ENCODE measurements at regions not wholly inside any gene's neighbourhood (a gene's known extent, or its start where the extent isn't known, plus 50 kb on each side); places are given as distances from the start of the nearest gene placed in this dataset.
"Not testable (repeated sequence)": the region's sequence is repeated elsewhere in the genome, so short reads cannot be mapped to it uniquely, and the experiment has no call there.

DNA sequence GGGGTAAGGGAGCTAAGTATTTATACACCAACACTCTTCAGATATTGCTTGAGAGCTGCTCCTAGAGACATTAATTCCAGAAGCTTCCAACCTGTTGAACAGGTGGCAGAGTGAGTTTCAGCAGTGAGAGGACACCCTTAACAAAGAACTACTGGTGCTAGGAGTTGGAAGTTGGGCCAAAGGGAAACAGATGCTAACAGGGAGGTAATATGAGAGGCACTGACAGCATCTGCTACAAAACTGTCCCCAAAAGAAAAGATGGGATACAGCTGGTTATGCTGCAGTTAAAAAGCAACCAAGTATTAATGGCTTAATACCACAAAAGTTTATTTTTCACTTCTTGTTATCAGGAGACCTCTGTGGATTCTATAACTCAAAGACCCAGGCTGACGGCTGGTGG, 104.5 kb upstream of the SATB1 start:
- Histone ChIP-seq H3K36me3 (ENCODE audit: insufficient read depth, low read length) (no peaks in the 10 kb centered on the region), H3K9ac (ENCODE audit: low read depth, low read length) (no peak overlapping the region), H3K4me3 (ENCODE audit: low read length) (no peak overlapping the region), H3K4me2 (ENCODE audit: low read length) (no peak overlapping the region), H3K9me3 (replicated peaks; ENCODE audit: low read length) (no peaks in the 10 kb centered on the region), H3K27me3 (ENCODE audit: control insufficient read depth, insufficient read depth, low read length) (no peaks in the 10 kb centered on the region), H3K4me1 (ENCODE audit: control insufficient read depth, insufficient read depth, low read length) (no peaks in the 10 kb centered on the region)

DNA sequence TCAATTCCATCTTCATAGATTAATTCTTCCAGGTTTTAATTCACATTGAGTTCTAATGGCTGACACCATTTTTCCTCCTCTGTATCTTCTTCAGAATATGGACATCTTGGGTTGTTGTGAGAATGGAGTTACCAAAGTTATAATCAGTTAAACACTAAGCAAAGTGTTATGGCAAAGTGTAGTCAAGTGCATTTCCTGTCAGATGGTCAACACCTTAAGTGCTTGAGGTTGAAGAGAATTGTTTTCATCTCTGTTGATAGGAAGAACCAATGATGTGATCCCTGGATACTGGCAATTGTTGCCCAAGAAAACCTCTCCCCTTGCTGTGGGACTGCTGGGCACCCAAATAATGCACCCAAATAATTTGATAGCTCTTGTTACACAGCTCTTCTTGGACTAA, 102.6 kb upstream of the SATB1 start:
- Histone ChIP-seq H3K4me3 (ENCODE audit: low read length) (no peak overlapping the region), H3K4me2 (ENCODE audit: low read length) (no peak overlapping the region), H3K36me3 (ENCODE audit: insufficient read depth, low read length) (no peaks in the 10 kb centered on the region), H3K9me3 (replicated peaks; ENCODE audit: low read length) (no peaks in the 10 kb centered on the region), H3K4me1 (ENCODE audit: control insufficient read depth, insufficient read depth, low read length) (no peaks in the 10 kb centered on the region), H3K9ac (ENCODE audit: low read depth, low read length) (no peak overlapping the region), H3K27me3 (ENCODE audit: control insufficient read depth, insufficient read depth, low read length) (no peaks in the 10 kb centered on the region)

DNA sequence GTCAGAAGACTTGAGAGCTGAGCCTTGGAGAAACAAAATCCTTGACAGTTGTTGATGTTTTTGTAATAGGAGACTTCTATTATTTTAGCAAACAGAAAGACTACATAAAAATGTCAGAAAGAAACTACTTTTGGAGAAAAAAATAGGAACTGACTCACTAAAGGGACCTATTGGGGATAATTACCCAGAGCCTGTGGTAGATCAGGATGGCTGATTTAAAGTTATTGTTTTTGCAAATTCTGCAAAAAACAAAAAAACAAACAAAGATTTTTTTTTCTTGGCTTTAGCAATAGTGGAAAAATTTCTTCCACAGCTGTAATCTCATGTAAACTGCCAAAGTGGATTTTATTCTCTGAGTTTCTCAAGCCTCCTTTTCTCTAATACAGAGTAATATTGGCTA, 101.5 kb upstream of the SATB1 start:
- H3K4me1 ChIP-seq (ENCODE audit: control insufficient read depth, insufficient read depth, low read length) = no peaks in the 10 kb centered on the region
- H3K4me3 ChIP-seq (ENCODE audit: low read length) = no peak overlapping the region
- no peak overlapping the region for H3K9ac ChIP-seq (ENCODE audit: low read depth, low read length)

GRCh38 chr3:18516170-18516569, 91.0 kb upstream of the SATB1 start:
- not testable (repeated sequence) for H3K4me2 ChIP-seq (ENCODE audit: low read length); H3K9ac ChIP-seq (ENCODE audit: low read depth, low read length); H3K27me3 ChIP-seq (ENCODE audit: control insufficient read depth, insufficient read depth, low read length); H3K4me3 ChIP-seq (ENCODE audit: low read length); H3K36me3 ChIP-seq (ENCODE audit: insufficient read depth, low read length); H3K9me3 ChIP-seq (replicated peaks; ENCODE audit: low read length); H3K4me1 ChIP-seq (ENCODE audit: control insufficient read depth, insufficient read depth, low read length)

More for the DNA sequence above, 101.5 kb upstream of the SATB1 start:
- H3K27me3 ChIP-seq (ENCODE audit: control insufficient read depth, insufficient read depth, low read length) = no peaks in the 10 kb centered on the region
- no peaks in the 10 kb centered on the region for H3K9me3 ChIP-seq (replicated peaks; ENCODE audit: low read length)
- no peaks in the 10 kb centered on the region for H3K36me3 ChIP-seq (ENCODE audit: insufficient read depth, low read length)
- no peak overlapping the region for H3K4me2 ChIP-seq (ENCODE audit: low read length)

GRCh38 chr3:18513091-18513490, 88.0 kb upstream of the SATB1 start:
- no peaks in the 10 kb centered on the region for H3K36me3 ChIP-seq (ENCODE audit: insufficient read depth, low read length)
- H3K4me2 ChIP-seq (ENCODE audit: low read length) = no peak overlapping the region
- no peaks in the 10 kb centered on the region for H3K27me3 ChIP-seq (ENCODE audit: control insufficient read depth, insufficient read depth, low read length)
- no peaks in the 10 kb centered on the region for H3K4me1 ChIP-seq (ENCODE audit: control insufficient read depth, insufficient read depth, low read length)
- no peak overlapping the region for H3K9ac ChIP-seq (ENCODE audit: low read depth, low read length)
- no peak overlapping the region for H3K4me3 ChIP-seq (ENCODE audit: low read length)
- no peaks in the 10 kb centered on the region for H3K9me3 ChIP-seq (replicated peaks; ENCODE audit: low read length)

GRCh38 chr3:18512007-18512406, 86.9 kb upstream of the SATB1 start:
- Histone ChIP-seq H3K9ac (ENCODE audit: low read depth, low read length) (no peak overlapping the region), H3K4me2 (ENCODE audit: low read length) (no peak overlapping the region), H3K9me3 (replicated peaks; ENCODE audit: low read length) (no peaks in the 10 kb centered on the region), H3K4me1 (ENCODE audit: control insufficient read depth, insufficient read depth, low read length) (no peaks in the 10 kb centered on the region), H3K27me3 (ENCODE audit: control insufficient read depth, insufficient read depth, low read length) (no peaks in the 10 kb centered on the region), H3K4me3 (ENCODE audit: low read length) (no peak overlapping the region), H3K36me3 (ENCODE audit: insufficient read depth, low read length) (no peaks in the 10 kb centered on the region)

- Histone ChIP-seq H3K4me2 (ENCODE audit: low read length) (no peak overlapping the region), H3K36me3 (ENCODE audit: insufficient read depth, low read length) (no peaks in the 10 kb centered on the region), H3K27me3 (ENCODE audit: control insufficient read depth, insufficient read depth, low read length) (no peaks in the 10 kb centered on the region), H3K4me1 (ENCODE audit: control insufficient read depth, insufficient read depth, low read length) (no peaks in the 10 kb centered on the region), H3K9ac (ENCODE audit: low read depth, low read length) (no peak overlapping the region), H3K9me3 (replicated peaks; ENCODE audit: low read length) (no peaks in the 10 kb centered on the region), H3K4me3 (ENCODE audit: low read length) (no peak overlapping the region)
Observed at GRCh38 chr3:18510947-18511346, 85.8 kb upstream of the SATB1 start.

DNA sequence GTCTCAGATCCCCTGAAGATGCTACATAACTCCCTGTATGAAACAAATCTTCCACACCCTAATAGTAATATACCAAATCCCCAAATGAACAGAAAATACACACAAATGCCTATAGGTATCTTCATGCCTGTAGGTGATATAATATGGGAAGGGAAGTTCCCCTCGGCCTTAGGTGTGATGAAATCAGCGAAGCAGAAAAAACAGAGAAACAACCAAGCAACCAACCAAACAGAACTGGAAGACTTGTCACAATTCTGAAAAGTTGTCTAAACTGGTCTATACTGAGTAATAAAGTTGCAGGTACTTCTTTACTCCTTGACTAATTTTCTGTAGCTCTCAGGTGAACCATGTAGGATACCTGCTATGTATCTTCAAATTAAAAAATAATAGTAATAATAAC, 82.2 kb upstream of the SATB1 start:
- H3K4me3 ChIP-seq (ENCODE audit: low read length) = no peak overlapping the region
- no peaks in the 10 kb centered on the region for H3K9me3 ChIP-seq (replicated peaks; ENCODE audit: low read length)
- H3K4me2 ChIP-seq (ENCODE audit: low read length) = no peak overlapping the region

DNA sequence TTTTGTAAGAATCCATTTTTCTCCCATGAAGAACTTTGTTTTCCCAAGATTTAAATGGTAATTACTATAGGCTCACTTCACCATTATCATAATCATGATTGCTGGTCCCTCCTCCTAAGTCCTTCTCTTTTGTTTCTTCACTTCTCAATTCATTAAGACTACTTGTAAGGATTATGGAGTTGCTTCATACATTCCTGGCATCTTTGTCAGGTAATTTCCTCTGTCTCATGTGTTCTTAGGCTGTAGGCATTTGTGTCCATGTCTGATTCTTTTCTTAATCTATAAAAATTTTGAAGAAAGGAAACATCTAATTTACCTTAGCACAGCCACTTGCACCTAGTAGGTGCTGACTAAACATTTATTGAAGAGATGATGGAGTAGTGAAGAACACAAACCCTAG, 79.9 kb upstream of the SATB1 start:
- H3K4me3 ChIP-seq (ENCODE audit: low read length) = no peak overlapping the region
- H3K4me1 ChIP-seq (ENCODE audit: control insufficient read depth, insufficient read depth, low read length) = no peaks in the 10 kb centered on the region
- no peak overlapping the region for H3K4me2 ChIP-seq (ENCODE audit: low read length)
- H3K9me3 ChIP-seq (replicated peaks; ENCODE audit: low read length) = no peaks in the 10 kb centered on the region
- no peaks in the 10 kb centered on the region for H3K36me3 ChIP-seq (ENCODE audit: insufficient read depth, low read length)
- no peak overlapping the region for H3K9ac ChIP-seq (ENCODE audit: low read depth, low read length)
- no peaks in the 10 kb centered on the region for H3K27me3 ChIP-seq (ENCODE audit: control insufficient read depth, insufficient read depth, low read length)

More for the DNA sequence above, 82.2 kb upstream of the SATB1 start:
- no peak overlapping the region for H3K9ac ChIP-seq (ENCODE audit: low read depth, low read length)
- H3K36me3 ChIP-seq (ENCODE audit: insufficient read depth, low read length) = no peaks in the 10 kb centered on the region
- H3K4me1 ChIP-seq (ENCODE audit: control insufficient read depth, insufficient read depth, low read length) = no peaks in the 10 kb centered on the region
- H3K27me3 ChIP-seq (ENCODE audit: control insufficient read depth, insufficient read depth, low read length) = no peaks in the 10 kb centered on the region

GRCh38 chr3:18501679-18502343, 76.7 kb upstream of the SATB1 start:
- H3K4me2 ChIP-seq (ENCODE audit: low read length) = no peak overlapping the region
- H3K27me3 ChIP-seq (ENCODE audit: control insufficient read depth, insufficient read depth, low read length) = no peaks in the 10 kb centered on the region
- H3K9ac ChIP-seq (ENCODE audit: low read depth, low read length) = no peak overlapping the region
- no peaks in the 10 kb centered on the region for H3K4me1 ChIP-seq (ENCODE audit: control insufficient read depth, insufficient read depth, low read length)
- H3K9me3 ChIP-seq (replicated peaks; ENCODE audit: low read length) = no peaks in the 10 kb centered on the region
- no peak overlapping the region for H3K4me3 ChIP-seq (ENCODE audit: low read length)
- H3K36me3 ChIP-seq (ENCODE audit: insufficient read depth, low read length) = no peaks in the 10 kb centered on the region

DNA sequence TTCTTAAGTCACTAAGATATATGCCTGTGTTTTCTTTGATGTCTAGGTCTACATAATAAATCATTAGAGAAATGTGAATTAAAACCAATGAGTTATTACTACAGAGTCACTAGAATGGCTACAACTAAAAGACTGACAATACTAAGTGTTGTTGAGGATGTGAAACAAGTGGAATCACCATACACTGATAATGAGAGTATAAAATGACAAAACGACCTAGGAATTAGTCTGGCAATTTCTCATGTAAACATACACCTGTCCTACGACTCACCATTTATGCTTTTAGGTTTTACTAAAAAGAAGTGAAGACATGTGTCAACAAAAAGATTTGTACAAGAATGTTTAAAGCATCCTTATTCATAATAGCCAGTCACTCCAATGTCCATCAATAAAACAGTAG, 75.2 kb upstream of the SATB1 start:
- no peak overlapping the region for H3K9ac ChIP-seq (ENCODE audit: low read depth, low read length)
- H3K4me2 ChIP-seq (ENCODE audit: low read length) = no peak overlapping the region
- H3K36me3 ChIP-seq (ENCODE audit: insufficient read depth, low read length) = no peaks in the 10 kb centered on the region
- no peaks in the 10 kb centered on the region for H3K27me3 ChIP-seq (ENCODE audit: control insufficient read depth, insufficient read depth, low read length)
- no peaks in the 10 kb centered on the region for H3K9me3 ChIP-seq (replicated peaks; ENCODE audit: low read length)
- no peak overlapping the region for H3K4me3 ChIP-seq (ENCODE audit: low read length)
- no peaks in the 10 kb centered on the region for H3K4me1 ChIP-seq (ENCODE audit: control insufficient read depth, insufficient read depth, low read length)

DNA sequence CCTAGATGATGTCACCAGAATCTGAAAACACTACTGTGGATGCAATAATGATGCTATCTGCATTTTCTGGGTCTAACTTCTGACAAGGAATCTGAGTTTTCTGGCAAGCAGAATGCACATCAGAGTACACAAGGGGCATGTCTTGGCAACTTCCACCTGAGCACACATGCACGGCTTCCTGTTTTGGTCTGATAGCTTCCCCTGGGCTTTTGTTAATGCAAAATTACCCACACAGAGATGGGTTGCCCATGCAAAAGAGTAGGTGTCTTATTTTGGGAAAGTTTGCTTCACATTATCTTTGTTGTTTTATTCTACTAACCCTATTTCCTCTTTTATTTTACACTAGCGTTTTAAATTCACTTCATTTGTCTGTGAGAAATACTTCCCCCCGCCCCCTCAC, 74.2 kb upstream of the SATB1 start:
- Histone ChIP-seq H3K4me3 (ENCODE audit: low read length) (no peak overlapping the region), H3K4me2 (ENCODE audit: low read length) (no peak overlapping the region), H3K9ac (ENCODE audit: low read depth, low read length) (no peak overlapping the region)

More for the DNA sequence above, 74.2 kb upstream of the SATB1 start:
- H3K27me3 ChIP-seq (ENCODE audit: control insufficient read depth, insufficient read depth, low read length) = no peaks in the 10 kb centered on the region
- H3K4me1 ChIP-seq (ENCODE audit: control insufficient read depth, insufficient read depth, low read length) = no peaks in the 10 kb centered on the region
- H3K9me3 ChIP-seq (replicated peaks; ENCODE audit: low read length) = no peaks in the 10 kb centered on the region
- H3K36me3 ChIP-seq (ENCODE audit: insufficient read depth, low read length) = no peaks in the 10 kb centered on the region

Measured in skeletal muscle satellite cell (primary cell).